Kidney (tissue), 13 donors: ENCODE measurements at regions not wholly inside any gene's neighbourhood (a gene's known extent, or its start where the extent isn't known, plus 50 kb on each side); places are given as distances from the start of the nearest gene placed in this dataset.

Experiments
- DNase-seq, 5 donors: peaks; one replicate each; pipeline ENCODE4 v3.0.0-alpha.2; 2013 to 2020
- FAIRE-seq: peaks from 2 replicates; lab custom pipeline; 2012; peaks lifted over from hg19 to GRCh38; lab: Jason Lieb, UNC
- H3K27ac ChIP-seq, 2 donors: one replicate each; pipeline ENCODE4 v1.7.0; 2013; ENCODE audit warnings: low read depth in 2 of 2, low read length in 2 of 2, inconsistent platforms in 1 of 2
- H3K27me3 ChIP-seq: one replicate; pipeline ENCODE4 v1.7.1; 2013; ENCODE audit warnings: low read length, inconsistent platforms; ENCODE audit not compliant: control insufficient read depth, insufficient read depth
- H3K36me3 ChIP-seq, 3 donors: one replicate each; pipeline versions ENCODE4 v1.7.0 to v1.7.1; 2013; ENCODE audit warnings: low read length in 3 of 3, control low read depth in 1 of 3, inconsistent platforms in 1 of 3; ENCODE audit not compliant: insufficient read depth in 3 of 3, control insufficient read depth in 2 of 3
- H3K4me1 ChIP-seq, 3 donors: one replicate each; pipeline versions ENCODE4 v1.7.0 to v1.7.1; 2013; ENCODE audit warnings: low read length in 3 of 3, inconsistent platforms in 1 of 3, low read depth in 1 of 3; ENCODE audit not compliant: control insufficient read depth in 2 of 3, insufficient read depth in 2 of 3
- H3K4me3 ChIP-seq, 3 donors: one replicate each; pipeline versions ENCODE4 v1.7.0 to v1.8.1; 2013; ENCODE audit warnings: low read length in 3 of 3, control low read depth in 1 of 3, inconsistent platforms in 1 of 3
- H3K9ac ChIP-seq, 3 donors: one replicate each; pipeline versions ENCODE4 v1.7.0 to v1.7.1; 2013; ENCODE audit warnings: low read length in 3 of 3, control low read depth in 1 of 3, inconsistent platforms in 1 of 3
- H3K9me3 ChIP-seq, 3 donors: one replicate each; pipeline versions ENCODE4 v1.7.0 to v1.7.1; 2013; ENCODE audit warnings: low read length in 3 of 3, control low read depth in 1 of 3, inconsistent platforms in 1 of 3; ENCODE audit not compliant: control insufficient read depth in 2 of 3, insufficient read depth in 1 of 3
- intact Hi-C: fragments of 100-400 bp; cut with DNase I; formaldehyde crosslinking; loops from one replicate; pipeline ENCODE4 v1.11.1; 2022
- TF ChIP-seq, protein P1 (sequence below): IDR thresholded peaks from 3 replicates; pipeline ENCODE4 v1.5.1; 2012; ENCODE audit warnings: mild to moderate bottlenecking, moderate library complexity, borderline replicate concordance; ENCODE audit not compliant: insufficient read depth; ENCODE audit errors: extremely low read depth
- donor health status: control.
- donor health status: control.
- donor health status: control.
- donor health status: control.
- donor health status: control.
- donor health status: DM: yes; HTN: yes; CAD: no.
- donor health status: Normal renal cell carcinoma (clear cell type).

DNA sequence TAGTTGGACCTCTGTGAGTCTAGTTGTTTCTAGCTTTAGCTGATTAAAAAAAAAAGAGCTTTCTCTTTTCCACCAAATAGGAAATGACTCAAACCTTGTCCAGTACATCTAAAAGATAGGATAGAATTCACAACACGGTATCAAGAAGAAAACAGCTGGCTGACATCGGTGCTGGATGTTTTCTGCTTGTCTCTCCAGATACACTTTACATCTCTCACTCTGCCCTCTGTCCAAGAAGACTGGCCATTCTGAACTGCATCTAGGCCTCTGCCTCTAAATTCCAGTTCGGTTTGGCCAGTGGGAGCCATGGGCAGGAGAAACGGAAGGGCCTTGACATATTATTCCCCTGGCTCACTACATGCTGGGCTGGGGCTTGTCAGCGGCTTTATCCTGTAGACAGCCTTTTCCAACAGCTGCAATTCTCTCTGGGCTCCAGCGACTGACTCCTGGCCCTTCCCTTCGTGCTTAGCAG is 57.3 kb upstream of the SHISA3 start:
- H3K4me3 ChIP-seq, result no peak overlapping the region
- H3K9ac ChIP-seq, result no peak overlapping the region
- peak overlapping the region in 1 of 2 donors; percentile 60 for H3K27ac ChIP-seq
- peak in 3 of 5 donors; percentile 43 to 78 (median 62) for DNase-seq
- FAIRE-seq, result no peak
- no peaks in the 10 kb centered on the region for H3K36me3 ChIP-seq
- no peaks in the 10 kb centered on the region for H3K9me3 ChIP-seq
- TF ChIP-seq, protein P1, sequence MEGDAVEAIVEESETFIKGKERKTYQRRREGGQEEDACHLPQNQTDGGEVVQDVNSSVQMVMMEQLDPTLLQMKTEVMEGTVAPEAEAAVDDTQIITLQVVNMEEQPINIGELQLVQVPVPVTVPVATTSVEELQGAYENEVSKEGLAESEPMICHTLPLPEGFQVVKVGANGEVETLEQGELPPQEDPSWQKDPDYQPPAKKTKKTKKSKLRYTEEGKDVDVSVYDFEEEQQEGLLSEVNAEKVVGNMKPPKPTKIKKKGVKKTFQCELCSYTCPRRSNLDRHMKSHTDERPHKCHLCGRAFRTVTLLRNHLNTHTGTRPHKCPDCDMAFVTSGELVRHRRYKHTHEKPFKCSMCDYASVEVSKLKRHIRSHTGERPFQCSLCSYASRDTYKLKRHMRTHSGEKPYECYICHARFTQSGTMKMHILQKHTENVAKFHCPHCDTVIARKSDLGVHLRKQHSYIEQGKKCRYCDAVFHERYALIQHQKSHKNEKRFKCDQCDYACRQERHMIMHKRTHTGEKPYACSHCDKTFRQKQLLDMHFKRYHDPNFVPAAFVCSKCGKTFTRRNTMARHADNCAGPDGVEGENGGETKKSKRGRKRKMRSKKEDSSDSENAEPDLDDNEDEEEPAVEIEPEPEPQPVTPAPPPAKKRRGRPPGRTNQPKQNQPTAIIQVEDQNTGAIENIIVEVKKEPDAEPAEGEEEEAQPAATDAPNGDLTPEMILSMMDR, result no peak
- no peaks in the 10 kb centered on the region for H3K27me3 ChIP-seq
- H3K4me1 ChIP-seq, result peaks cover 0 to 6% (median 0%) of the 10 kb centered on the region in 3 donors
- intact Hi-C loops, result no loop called here

DNA sequence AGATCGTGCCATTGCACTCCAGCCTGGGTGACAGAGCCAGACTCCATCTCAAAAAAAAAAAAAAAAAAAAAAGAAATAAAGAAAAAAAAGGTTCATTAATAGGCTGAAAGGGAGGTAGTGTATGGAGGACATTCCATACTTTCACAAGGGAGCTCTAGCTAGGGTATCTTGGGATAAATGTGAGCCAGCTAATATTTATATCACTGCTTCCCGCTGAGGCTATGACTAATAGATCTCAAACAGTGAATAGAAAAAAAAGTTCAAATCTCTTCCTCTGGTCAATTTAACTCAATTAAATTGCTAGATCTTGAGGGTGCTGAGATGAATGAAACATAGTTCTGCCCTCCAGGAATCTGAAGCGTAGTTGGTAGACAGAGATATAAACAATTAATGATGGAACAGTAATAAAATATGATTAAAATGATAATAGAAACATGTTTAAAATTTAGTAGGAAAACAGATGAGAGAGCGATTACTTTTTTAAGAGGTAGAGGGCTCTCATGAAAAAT is 55.7 kb upstream of the SHISA3 start:
- TF ChIP-seq, protein P1, result no peak
- Histone ChIP-seq H3K4me1 (peaks cover 0 to 6% (median 0%) of the 10 kb centered on the region in 3 donors), H3K9ac (no peak overlapping the region), H3K27ac (no peak overlapping the region), H3K9me3 (no peaks in the 10 kb centered on the region), H3K36me3 (no peaks in the 10 kb centered on the region), H3K27me3 (no peaks in the 10 kb centered on the region), H3K4me3 (no peak overlapping the region)
- intact Hi-C loops, result no loop called here
- DNase-seq (no peak), FAIRE-seq (no peak)

DNA sequence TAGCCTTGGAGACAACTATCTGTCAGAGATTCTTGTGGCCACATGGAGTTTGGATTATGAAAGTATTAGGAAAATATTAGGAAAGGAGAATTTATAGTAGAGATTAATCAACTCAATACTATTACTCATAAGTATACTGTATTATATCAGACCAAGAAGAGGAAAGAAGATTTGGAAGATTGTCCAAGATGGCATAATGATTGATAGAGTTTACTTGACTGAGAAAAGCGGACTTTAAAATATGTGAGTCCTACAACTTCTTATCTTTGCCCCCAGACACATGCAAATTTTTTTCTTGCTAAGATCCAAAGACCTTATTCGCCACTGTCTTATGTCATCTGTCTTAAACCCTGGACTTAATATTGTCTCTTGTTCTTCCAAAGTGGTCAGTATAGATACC is 54.8 kb upstream of the SHISA3 start:
- intact Hi-C loops, result no loop called here
- no peak for DNase-seq
- no peaks in the 10 kb centered on the region for H3K27me3 ChIP-seq
- H3K4me1 ChIP-seq, result peaks cover 0 to 5% (median 0%) of the 10 kb centered on the region in 3 donors
- TF ChIP-seq, protein P1, result no peak
- no peak overlapping the region for H3K4me3 ChIP-seq
- no peaks in the 10 kb centered on the region for H3K36me3 ChIP-seq
- no peak for FAIRE-seq
- H3K27ac ChIP-seq, result no peak overlapping the region
- no peak overlapping the region for H3K9ac ChIP-seq
- no peaks in the 10 kb centered on the region for H3K9me3 ChIP-seq

DNA sequence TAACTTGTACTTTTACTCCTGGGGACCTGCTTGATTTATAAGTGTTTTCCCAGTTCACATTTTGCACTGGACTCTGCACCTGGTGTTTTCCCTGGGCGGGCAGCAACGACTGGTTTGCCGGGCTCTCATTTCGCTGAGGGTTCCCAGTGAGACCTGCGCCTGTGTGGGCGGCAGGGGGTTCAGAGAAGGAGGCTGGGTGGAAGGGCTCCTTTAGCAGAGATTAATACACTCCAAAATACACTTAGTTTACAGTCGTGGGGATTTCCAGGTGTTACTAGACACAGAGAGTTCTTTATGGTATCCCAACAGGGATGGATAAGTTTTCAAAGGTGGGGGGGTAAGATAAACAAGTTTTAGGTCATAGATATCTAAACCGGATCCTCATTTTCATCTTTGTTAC is 53.0 kb upstream of the SHISA3 start:
- no peaks in the 10 kb centered on the region for H3K27me3 ChIP-seq
- H3K36me3 ChIP-seq, result no peaks in the 10 kb centered on the region
- H3K4me1 ChIP-seq, result peaks cover 0 to 2% (median 0%) of the 10 kb centered on the region in 3 donors
- TF ChIP-seq, protein P1, result no peak
- H3K9me3 ChIP-seq, result no peaks in the 10 kb centered on the region
- no peak overlapping the region for H3K9ac ChIP-seq
- H3K4me3 ChIP-seq, result no peak overlapping the region
- DNase-seq, result peak in 4 of 5 donors; percentile 79 to 90 (median 87)
- H3K27ac ChIP-seq, result no peak overlapping the region
- intact Hi-C loops, result no loop called here
- FAIRE-seq, result no peak
